Coronary artery (tissue), 2 donors: ENCODE measurements at regions not wholly inside any gene's neighbourhood (a gene's known extent, or its start where the extent isn't known, plus 50 kb on each side); places are given as distances from the start of the nearest gene placed in this dataset.

Experiments
- DNase-seq: peaks from one replicate; pipeline ENCODE4 v3.0.0-alpha.2; 2017; ENCODE audit warnings: low spot score
- H3K27ac ChIP-seq, 2 donors: fragments of 200-600 bp; sonication (generic); one replicate each; pipeline ENCODE4 v1.5.1; 2016 to 2019
- H3K4me3 ChIP-seq: fragments of 200-600 bp; sonication (generic); 2 replicates; pipeline ENCODE4 v1.5.1; 2016; ENCODE audit warnings: mild to moderate bottlenecking, moderate library complexity
- CTCF ChIP-seq: fragments of 200-600 bp; sonication (generic); IDR thresholded peaks from one replicate; pipeline ENCODE4 v1.5.1; 2019; ENCODE audit warnings: antibody characterized with exemption

GRCh38 chr10:2915412-2915811 is 151.9 kb upstream of the PFKP start:
- no peak for DNase-seq
- no peak overlapping the region for H3K4me3 ChIP-seq
- no peak for TF ChIP-seq CTCF

GRCh38 chr10:2914741-2915140 is 152.6 kb upstream of the PFKP start:
- TF ChIP-seq CTCF, result no peak
- Histone ChIP-seq H3K4me3 (no peak overlapping the region), H3K27ac (no peak overlapping the region)
- no peak for DNase-seq

More at GRCh38 chr10:2915412-2915811, 151.9 kb upstream of the PFKP start:
- no peak overlapping the region for H3K27ac ChIP-seq

- Histone ChIP-seq H3K27ac (no peak overlapping the region), H3K4me3 (no peak overlapping the region)
- no peak for TF ChIP-seq CTCF
- no peak for DNase-seq
These were observed 153.9 kb upstream of the PFKP start for GRCh38 chr10:2913474-2913873.

GRCh38 chr10:2910656-2911055 is 156.7 kb upstream of the PFKP start:
- no peak overlapping the region for H3K4me3 ChIP-seq
- no peak overlapping the region for H3K27ac ChIP-seq
- no peak for TF ChIP-seq CTCF
- DNase-seq, result no peak

GRCh38 chr10:2909921-2910320 is 157.4 kb upstream of the PFKP start:
- H3K27ac ChIP-seq, result no peak overlapping the region
- TF ChIP-seq CTCF, result no peak
- no peak overlapping the region for H3K4me3 ChIP-seq
- DNase-seq, result no peak

- TF ChIP-seq CTCF, result no peak
- no peak overlapping the region for H3K4me3 ChIP-seq
- no peak overlapping the region for H3K27ac ChIP-seq
- DNase-seq, result no peak
These were observed 158.3 kb upstream of the PFKP start for GRCh38 chr10:2908851-2909630.

GRCh38 chr10:2906974-2907373 is 160.4 kb upstream of the PFKP start:
- TF ChIP-seq CTCF, result no peak
- Histone ChIP-seq H3K27ac (no peak overlapping the region), H3K4me3 (no peak overlapping the region)
- DNase-seq, result no peak
